Ishikawa (cell line): ENCODE measurements at regions not wholly inside any gene's neighbourhood (a gene's known extent, or its start where the extent isn't known, plus 50 kb on each side); places are given as distances from the start of the nearest gene placed in this dataset.

Experiments used
- CREB1 ChIP-seq: IDR thresholded peaks from 2 replicates; pipeline ENCODE4 v1.6.1; 2012; ENCODE audit warnings: low read depth
- EGR1 ChIP-seq: IDR thresholded peaks from 2 replicates; pipeline ENCODE4 v1.6.1; 2012
- EP300 ChIP-seq: IDR thresholded peaks from 2 replicates; pipeline ENCODE4 v1.6.1; 2012; ENCODE audit warnings: borderline replicate concordance
- NFIC ChIP-seq: IDR thresholded peaks from 2 replicates; pipeline ENCODE4 v1.6.1; 2012
- RAD21 ChIP-seq: IDR thresholded peaks from 2 replicates; pipeline ENCODE4 v1.6.1; 2012; ENCODE audit warnings: low read depth
- TAF1 ChIP-seq: IDR thresholded peaks from 2 replicates; pipeline ENCODE4 v1.6.1; 2012; ENCODE audit warnings: low read depth, mild to moderate bottlenecking
- TCF12 ChIP-seq: IDR thresholded peaks from 2 replicates; pipeline ENCODE4 v1.6.1; 2012; ENCODE audit warnings: low read depth
- TEAD4 ChIP-seq: IDR thresholded peaks from 2 replicates; pipeline ENCODE4 v1.6.1; 2012
- USF1 ChIP-seq: IDR thresholded peaks from 2 replicates; pipeline ENCODE4 v1.6.1; 2012
- YY1 ChIP-seq: IDR thresholded peaks from 2 replicates; pipeline ENCODE4 v1.6.1; 2012; ENCODE audit warnings: low read depth
- TF ChIP-seq, protein P1 (sequence below): IDR thresholded peaks from 2 replicates; pipeline ENCODE4 v1.6.1; 2012; ENCODE audit warnings: low read depth, mild to moderate bottlenecking
- TF ChIP-seq, protein P2 (sequence below): IDR thresholded peaks from 2 replicates; pipeline ENCODE4 v1.6.1; 2012

GRCh38 chr6:41471064-41471895, 74.9 kb upstream of the FOXP4 start:
- TF ChIP-seq EGR1 (no peak), EP300 (no peak), USF1 (no peak), RAD21 (no peak), TAF1 (no peak), TCF12 (no peak), YY1 (no peak), NFIC (no peak), CREB1 (no peak), TEAD4 (no peak)
- TF ChIP-seq, protein P1, sequence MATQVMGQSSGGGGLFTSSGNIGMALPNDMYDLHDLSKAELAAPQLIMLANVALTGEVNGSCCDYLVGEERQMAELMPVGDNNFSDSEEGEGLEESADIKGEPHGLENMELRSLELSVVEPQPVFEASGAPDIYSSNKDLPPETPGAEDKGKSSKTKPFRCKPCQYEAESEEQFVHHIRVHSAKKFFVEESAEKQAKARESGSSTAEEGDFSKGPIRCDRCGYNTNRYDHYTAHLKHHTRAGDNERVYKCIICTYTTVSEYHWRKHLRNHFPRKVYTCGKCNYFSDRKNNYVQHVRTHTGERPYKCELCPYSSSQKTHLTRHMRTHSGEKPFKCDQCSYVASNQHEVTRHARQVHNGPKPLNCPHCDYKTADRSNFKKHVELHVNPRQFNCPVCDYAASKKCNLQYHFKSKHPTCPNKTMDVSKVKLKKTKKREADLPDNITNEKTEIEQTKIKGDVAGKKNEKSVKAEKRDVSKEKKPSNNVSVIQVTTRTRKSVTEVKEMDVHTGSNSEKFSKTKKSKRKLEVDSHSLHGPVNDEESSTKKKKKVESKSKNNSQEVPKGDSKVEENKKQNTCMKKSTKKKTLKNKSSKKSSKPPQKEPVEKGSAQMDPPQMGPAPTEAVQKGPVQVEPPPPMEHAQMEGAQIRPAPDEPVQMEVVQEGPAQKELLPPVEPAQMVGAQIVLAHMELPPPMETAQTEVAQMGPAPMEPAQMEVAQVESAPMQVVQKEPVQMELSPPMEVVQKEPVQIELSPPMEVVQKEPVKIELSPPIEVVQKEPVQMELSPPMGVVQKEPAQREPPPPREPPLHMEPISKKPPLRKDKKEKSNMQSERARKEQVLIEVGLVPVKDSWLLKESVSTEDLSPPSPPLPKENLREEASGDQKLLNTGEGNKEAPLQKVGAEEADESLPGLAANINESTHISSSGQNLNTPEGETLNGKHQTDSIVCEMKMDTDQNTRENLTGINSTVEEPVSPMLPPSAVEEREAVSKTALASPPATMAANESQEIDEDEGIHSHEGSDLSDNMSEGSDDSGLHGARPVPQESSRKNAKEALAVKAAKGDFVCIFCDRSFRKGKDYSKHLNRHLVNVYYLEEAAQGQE = no peak
- TF ChIP-seq, protein P2, sequence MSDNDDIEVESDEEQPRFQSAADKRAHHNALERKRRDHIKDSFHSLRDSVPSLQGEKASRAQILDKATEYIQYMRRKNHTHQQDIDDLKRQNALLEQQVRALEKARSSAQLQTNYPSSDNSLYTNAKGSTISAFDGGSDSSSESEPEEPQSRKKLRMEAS = no peak
